SW 1271 (cell line): ENCODE measurements at regions not wholly inside any gene's neighbourhood (a gene's known extent, or its start where the extent isn't known, plus 50 kb on each side); places are given as distances from the start of the nearest gene placed in this dataset.
"Not testable (repeated sequence)": the region's sequence is repeated elsewhere in the genome, so short reads cannot be mapped to it uniquely, and the experiment has no call there.

Experiments used
- DNase-seq, 2 experiments: peaks; one replicate each; lab custom pipeline; 2025; lab: John Stamatoyannopoulos, UW

GRCh38 chr14:105969026-105969425 is 442.6 kb downstream of the TMEM121 start:
- DNase-seq: not testable (repeated sequence)

- DNase-seq: not testable (repeated sequence)
These were observed 444.4 kb downstream of the TMEM121 start for GRCh38 chr14:105970821-105971220.

GRCh38 chr14:105971593-105972500 is 445.5 kb downstream of the TMEM121 start:
- no peak for DNase-seq

DNA sequence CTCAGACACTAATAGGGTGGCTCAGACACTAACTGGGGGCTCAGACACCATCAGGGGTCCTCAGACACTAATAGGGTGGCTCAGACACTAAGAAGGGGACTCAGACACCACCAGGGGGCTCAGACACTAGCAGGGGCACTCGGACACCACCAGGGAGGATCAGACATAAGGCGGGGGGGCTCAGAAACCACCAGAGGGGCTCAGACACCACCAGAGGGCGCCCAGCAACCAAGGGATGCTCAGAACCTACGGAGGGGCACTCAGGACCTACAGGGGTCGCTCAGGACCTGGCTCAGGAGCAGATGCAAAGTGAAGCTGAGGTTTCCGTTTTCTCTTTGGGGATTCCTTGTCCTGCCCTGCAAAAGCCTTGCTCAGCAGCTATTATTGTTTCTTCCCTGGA is 448.5 kb downstream of the TMEM121 start:
- peak in 1 of 2 experiments; percentile 48 for DNase-seq

GRCh38 chr14:105978618-105979295 is 452.4 kb downstream of the TMEM121 start:
- no peak for DNase-seq

- DNase-seq: no peak
These were observed 453.1 kb downstream of the TMEM121 start for GRCh38 chr14:105979446-105979845.

GRCh38 chr14:105980224-105980623 is 453.8 kb downstream of the TMEM121 start:
- DNase-seq: no peak

- not testable (repeated sequence) for DNase-seq
These were observed 455.3 kb downstream of the TMEM121 start for GRCh38 chr14:105981517-105982302.

- no peak for DNase-seq
These were observed 456.3 kb downstream of the TMEM121 start for GRCh38 chr14:105982664-105983063.

DNA sequence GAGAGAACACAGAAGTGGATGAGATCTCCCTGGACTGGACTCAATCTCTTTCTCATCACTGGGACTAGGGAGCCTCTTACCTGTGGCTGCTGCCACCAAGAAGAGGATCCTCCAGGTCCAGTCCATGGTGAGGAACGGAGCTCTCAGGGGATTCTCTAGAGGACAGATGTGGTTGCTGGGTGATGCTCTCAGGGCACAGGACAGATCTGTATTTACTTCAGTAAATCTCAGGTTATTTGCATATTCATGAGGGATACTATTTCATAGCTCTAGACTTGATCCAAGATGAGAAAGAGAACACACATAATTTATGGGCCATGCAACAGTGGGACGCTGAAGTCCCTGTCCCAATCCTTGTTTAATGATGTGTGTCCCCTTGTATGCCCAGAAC is 460.5 kb downstream of the TMEM121 start:
- no peak for DNase-seq

- no peak for DNase-seq
These were observed 461.2 kb downstream of the TMEM121 start for GRCh38 chr14:105987563-105987962.

DNA sequence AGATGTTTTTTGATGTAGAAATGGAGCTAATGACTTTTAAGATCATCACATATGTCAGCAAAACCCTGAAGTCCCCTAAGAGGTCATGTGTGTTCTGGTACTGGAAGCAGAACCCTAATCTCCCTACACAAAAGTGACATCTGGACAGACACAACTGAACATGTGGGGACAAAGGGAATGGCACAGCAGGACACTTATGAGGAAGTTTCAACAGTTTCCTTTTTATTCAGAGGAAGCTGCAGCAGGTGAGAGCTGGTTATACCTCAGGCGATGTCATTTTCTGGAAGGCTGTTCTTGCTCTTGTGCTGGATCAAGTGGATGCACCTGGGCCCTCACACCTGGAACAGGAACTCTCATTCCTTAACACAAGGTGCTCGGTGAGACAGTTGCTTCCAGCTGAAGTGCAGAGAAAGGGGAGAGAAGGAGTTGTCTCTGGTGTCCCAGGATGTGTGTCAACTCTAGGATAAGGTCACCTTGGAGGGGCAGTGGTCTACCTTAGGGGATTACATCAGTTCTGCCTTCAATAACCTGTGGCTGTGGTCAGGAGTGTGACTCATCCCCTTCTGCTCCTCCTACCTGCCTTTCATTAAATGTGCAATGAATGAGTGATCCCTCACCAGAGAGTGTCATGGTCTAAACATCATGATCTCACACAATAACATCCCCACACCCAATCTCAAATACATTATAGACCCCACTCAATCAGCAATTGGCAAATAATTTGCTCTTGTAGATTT is 463.4 kb downstream of the TMEM121 start:
- no peak for DNase-seq

- DNase-seq: not testable (repeated sequence)
These were observed 465.3 kb downstream of the TMEM121 start for GRCh38 chr14:105991677-105992076.

DNA sequence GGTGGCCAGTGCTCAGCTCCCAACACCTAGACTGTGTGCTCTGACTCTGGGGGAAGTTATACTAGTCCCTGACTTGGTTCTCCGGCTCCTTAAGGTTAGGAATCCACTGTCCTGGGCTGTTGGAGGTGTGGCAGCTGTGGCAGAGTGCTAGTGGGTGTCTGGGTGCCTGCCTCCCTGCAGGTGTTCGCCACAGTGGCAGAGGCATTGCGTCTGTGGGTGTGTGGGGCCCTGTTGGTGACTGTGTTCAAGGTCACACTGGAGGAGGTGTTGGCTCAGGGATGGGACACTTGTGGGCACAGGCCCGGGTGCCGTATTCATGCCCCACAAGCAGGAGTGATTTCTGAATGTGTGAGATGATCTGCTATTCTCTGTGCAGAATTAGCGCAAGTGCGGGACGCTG is 467.4 kb downstream of the TMEM121 start:
- DNase-seq: no peak

DNA sequence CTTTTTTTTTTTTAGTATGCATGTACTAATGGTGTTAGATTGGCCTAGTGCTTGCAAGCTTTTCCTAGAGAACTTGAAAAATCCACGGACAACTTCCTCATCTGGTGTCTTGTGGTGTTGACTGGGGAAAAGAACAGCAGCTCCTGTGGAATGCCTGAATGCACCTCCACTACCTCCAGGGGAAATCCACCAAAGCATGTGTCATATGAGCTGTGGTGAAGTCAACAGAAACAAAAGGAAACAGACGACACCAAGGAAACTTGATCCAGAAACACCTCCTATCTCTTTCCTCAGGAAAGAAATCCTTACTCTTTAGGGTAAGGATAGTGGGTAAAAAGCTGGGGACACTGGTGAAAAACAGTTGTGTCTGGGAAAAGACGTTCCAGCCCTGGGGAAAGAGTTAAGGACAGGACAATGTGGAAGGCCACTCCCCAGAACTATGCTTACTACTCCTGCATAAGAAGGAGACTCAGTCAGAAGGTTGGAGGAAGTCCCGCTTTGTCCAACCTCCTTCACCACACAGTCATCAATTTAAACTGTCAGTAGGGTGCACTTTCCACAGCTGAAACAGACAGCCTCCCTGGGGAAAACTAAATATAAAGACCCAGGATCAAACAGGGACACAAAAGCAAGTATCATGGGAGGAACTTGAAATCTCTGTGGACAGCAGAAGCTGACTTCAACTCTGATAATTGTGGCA is 468.8 kb downstream of the TMEM121 start:
- DNase-seq: not testable (repeated sequence)

DNA sequence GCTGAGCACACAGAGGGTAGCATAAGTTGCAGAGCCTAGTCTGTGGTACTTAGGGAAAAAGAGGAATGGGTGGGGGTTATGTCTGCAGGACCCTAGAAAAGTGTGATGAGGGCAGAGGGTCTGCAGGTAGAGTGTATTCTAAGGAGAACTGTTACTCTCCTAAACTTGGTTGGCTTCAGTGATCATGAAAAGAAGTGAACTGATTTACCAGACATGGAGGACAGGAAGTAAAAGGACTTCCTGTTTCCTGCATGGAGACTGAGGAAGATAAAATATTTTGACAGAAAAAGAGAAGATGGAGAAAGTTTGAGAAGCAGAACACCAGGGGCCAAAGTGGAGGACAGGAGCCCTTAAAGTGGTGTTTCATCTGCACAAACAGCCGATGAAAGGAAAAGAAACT is 472.2 kb downstream of the TMEM121 start:
- DNase-seq: not testable (repeated sequence)

DNA sequence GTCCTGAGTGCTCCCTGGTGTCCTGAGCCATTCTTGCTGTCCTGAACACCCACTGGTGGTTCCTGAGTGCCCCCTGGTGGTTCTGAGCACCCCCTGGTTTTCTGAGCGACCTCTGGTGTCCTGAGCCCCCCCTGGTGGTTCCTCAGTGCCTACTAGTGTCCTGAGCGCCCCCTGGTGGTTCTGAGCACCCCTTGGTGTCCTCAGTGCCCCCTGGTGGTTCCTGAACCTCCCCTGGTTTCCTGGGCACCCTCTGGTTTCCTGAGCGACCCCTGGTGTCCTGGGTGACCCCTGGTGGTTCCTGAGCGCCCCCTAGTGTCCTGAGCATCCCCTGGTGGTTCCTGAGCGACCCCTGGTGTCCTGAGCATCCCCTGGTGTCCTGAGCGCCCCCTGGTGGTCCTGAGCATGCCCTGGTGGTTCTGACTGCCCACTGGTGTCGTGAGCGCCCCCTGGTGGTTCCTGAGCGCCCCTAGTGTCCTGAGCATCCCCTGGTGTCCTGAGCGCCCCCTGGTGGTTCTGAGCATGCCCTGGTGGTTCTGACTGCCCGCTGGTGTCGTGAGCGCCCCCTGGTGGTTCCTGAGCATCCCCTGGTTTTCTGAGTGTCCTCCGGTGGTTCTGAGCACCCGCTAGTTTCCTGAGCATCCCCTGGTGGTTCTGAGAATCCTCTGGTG is 473.1 kb downstream of the TMEM121 start:
- peak in 1 of 2 experiments; percentile 11 for DNase-seq

DNA sequence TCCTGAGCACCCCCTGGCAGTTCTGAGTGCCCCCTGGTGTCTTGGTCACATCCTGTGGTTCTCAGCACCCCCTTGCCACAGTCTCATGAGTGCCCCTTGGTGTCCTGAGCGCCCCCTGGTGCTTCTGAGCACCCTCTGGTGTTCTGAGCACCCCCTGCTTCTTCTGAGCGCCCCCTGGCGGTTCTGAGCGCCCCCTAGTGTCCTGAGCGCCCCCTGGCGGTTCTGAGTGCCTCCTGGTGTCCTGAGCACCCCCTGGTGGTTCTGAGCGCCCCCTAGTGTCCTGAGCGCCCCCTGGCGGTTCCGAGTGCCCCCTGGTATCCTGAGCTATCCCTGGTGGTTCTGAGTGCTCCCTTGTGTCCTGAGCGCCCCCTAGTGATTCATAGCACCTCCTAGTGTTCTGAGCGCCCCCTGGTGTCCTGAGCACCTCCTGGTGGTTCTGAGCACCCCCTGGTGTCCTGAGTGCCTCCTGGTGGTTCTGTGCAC is 473.7 kb downstream of the TMEM121 start:
- DNase-seq: not testable (repeated sequence)

DNA sequence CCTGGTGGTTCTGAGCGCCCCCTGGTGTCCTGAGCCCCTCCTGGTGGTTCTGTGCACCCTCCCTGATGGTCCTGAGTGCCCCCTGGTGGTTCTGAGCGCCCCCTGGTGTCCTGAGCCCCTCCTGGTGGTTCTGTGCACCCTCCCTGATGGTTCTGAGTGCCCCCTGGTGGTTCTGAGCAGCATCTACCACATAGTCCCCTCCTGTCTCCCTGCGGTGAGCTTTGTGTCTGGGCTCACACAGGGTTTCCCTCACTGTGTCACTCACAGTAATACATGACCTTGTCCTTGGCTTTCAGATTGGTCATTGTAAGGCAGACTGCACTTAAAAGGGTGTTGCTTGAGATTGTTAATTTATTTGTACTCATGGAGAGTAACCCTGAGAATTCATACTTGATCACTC is 474.9 kb downstream of the TMEM121 start:
- DNase-seq: not testable (repeated sequence)

DNA sequence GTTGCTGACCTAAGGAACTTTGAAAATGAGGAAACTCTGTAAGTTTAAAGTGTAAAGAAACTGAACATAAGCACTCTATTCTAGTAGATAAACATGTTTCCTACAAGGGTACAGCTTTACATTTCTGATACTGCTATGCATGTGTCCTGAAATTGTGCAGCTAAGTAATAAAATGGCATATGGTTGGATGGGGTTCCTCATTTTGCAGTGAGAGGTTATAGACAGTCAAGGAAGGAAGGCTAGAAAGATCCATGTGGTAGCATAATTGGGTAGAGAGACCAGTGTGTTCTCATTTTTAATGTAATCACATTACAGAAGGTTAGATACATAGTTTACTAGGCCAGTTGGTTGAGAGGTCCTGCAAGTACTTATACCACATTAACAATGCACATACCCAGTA is 477.0 kb downstream of the TMEM121 start:
- no peak for DNase-seq
